NCI-H2227 (cell line): ENCODE measurements at regions not wholly inside any gene's neighbourhood (a gene's known extent, or its start where the extent isn't known, plus 50 kb on each side); places are given as distances from the start of the nearest gene placed in this dataset.

Experiments used
- DNase-seq: peaks from one replicate; lab custom pipeline; 2025; ENCODE audit not compliant: unreplicated experiment; lab: John Stamatoyannopoulos, UW

- peak; percentile 18 for DNase-seq
These were observed 810.3 kb downstream of the VGLL3 start for GRCh38 chr3:86180696-86181095.

GRCh38 chr3:86178095-86178494, 812.9 kb downstream of the VGLL3 start:
- no peak for DNase-seq

GRCh38 chr3:86176445-86176784, 814.5 kb downstream of the VGLL3 start:
- no peak for DNase-seq

GRCh38 chr3:86175593-86176444, 815.1 kb downstream of the VGLL3 start:
- DNase-seq = peak; percentile 43

- DNase-seq = peak; percentile 43
These were observed 815.9 kb downstream of the VGLL3 start for GRCh38 chr3:86175051-86175536.

GRCh38 chr3:86173401-86173800, 817.5 kb downstream of the VGLL3 start:
- no peak for DNase-seq

- no peak for DNase-seq
These were observed 822.4 kb downstream of the VGLL3 start for GRCh38 chr3:86168512-86168911.

GRCh38 chr3:86162521-86162920, 828.4 kb downstream of the VGLL3 start:
- no peak for DNase-seq

GRCh38 chr3:86161493-86161892, 829.5 kb downstream of the VGLL3 start:
- no peak for DNase-seq

GRCh38 chr3:86152620-86153019, 838.3 kb downstream of the VGLL3 start:
- no peak for DNase-seq

- no peak for DNase-seq
These were observed 841.9 kb downstream of the VGLL3 start for GRCh38 chr3:86149054-86149453.

GRCh38 chr3:86147119-86147518, 843.8 kb downstream of the VGLL3 start:
- DNase-seq = no peak

GRCh38 chr3:86126552-86126951, 864.4 kb downstream of the VGLL3 start:
- no peak for DNase-seq
